Muscle layer of duodenum (tissue), 2 donors: ENCODE measurements at regions not wholly inside any gene's neighbourhood (a gene's known extent, or its start where the extent isn't known, plus 50 kb on each side); places are given as distances from the start of the nearest gene placed in this dataset.
"Not testable (repeated sequence)": the region's sequence is repeated elsewhere in the genome, so short reads cannot be mapped to it uniquely, and the experiment has no call there.

Source experiments
- H3K27ac ChIP-seq: one replicate; pipeline ENCODE4 v1.7.0; 2013; ENCODE audit warnings: mild to moderate bottlenecking, low read length
- H3K27me3 ChIP-seq: one replicate; pipeline ENCODE4 v1.7.0; 2013; ENCODE audit warnings: low read depth, mild to moderate bottlenecking, control low read depth, low read length
- H3K36me3 ChIP-seq, 2 donors: one replicate each; pipeline ENCODE4 v1.7.0; 2013; ENCODE audit warnings: low read length in 2 of 2, control low read depth in 1 of 2, mild to moderate bottlenecking in 1 of 2; ENCODE audit not compliant: insufficient read depth in 2 of 2, control insufficient read depth in 1 of 2
- H3K4me1 ChIP-seq, 2 donors: one replicate each; pipeline ENCODE4 v1.7.0; 2013; ENCODE audit warnings: low read length in 2 of 2, mild to moderate bottlenecking in 2 of 2, control low read depth in 1 of 2, moderate library complexity in 1 of 2; ENCODE audit not compliant: insufficient read depth in 2 of 2, control insufficient read depth in 1 of 2
- H3K4me3 ChIP-seq, 2 donors: one replicate each; pipeline ENCODE4 v1.7.0; 2013; ENCODE audit warnings: low read length in 2 of 2, low read depth in 1 of 2, mild to moderate bottlenecking in 1 of 2
- H3K9me3 ChIP-seq, 2 donors: one replicate each; pipeline ENCODE4 v1.7.0; 2013; ENCODE audit warnings: low read length in 2 of 2, control low read depth in 1 of 2, mild to moderate bottlenecking in 1 of 2; ENCODE audit not compliant: control insufficient read depth in 1 of 2
- donor health status: healthy.

- H3K27ac ChIP-seq = no peak overlapping the region
- H3K9me3 ChIP-seq = peaks cover 0 to 10% of the 10 kb centered on the region in 2 donors
- no peaks in the 10 kb centered on the region for H3K36me3 ChIP-seq
- no peaks in the 10 kb centered on the region for H3K27me3 ChIP-seq
- H3K4me3 ChIP-seq = no peak overlapping the region
- no peaks in the 10 kb centered on the region for H3K4me1 ChIP-seq
Observed at GRCh38 chr6:169858293-169858934, 107.0 kb downstream of the ERMARD start.

GRCh38 chr6:169857343-169858292 lies 106.2 kb downstream of the ERMARD start:
- Histone ChIP-seq H3K27ac (no peak overlapping the region), H3K27me3 (no peaks in the 10 kb centered on the region), H3K9me3 (peaks cover 0 to 10% of the 10 kb centered on the region in 2 donors), H3K4me1 (no peaks in the 10 kb centered on the region), H3K36me3 (no peaks in the 10 kb centered on the region), H3K4me3 (no peak overlapping the region)

DNA sequence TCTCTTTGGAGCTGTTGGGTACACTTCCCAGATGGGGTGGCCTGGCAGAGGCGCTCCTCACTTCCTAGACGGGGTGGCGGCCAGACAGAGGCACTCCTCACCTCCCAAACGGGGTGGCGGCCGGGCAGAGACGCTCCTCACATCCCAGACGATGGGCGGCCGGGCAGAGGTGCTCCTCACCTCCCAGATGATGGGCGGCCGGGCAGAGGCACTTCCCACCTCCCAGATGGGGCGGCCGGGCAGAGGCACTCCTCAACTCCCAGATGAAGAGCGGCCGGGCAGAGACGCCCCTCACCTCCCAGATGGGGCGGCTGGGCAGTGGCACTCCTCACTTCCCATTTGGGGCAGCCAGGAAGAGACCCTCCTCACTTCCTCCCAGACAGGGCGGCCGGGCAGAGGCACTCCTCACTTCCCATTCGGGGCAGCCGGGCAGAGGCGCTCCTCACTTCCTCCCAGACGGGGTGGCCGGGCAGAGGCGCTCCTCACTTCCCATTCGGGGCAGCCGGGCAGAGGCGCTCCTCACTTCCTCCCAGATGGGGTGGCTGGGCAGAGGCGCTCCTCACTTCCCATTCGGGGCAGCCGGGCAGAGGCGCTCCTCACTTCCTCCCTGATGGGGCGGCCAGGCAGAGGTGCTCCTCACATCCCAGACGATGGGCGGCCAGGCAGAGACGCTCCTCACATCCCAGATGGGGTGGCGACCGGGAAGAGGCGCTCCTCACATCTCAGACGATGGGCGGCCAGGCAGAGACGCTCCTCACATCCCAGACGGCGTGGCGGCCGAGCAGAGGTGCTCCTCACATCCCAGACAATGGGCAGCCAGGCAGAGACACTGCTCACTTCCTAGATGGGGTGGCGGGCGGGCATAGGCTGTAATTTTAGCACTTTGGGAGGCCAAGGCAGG lies 105.3 kb downstream of the ERMARD start:
- not testable (repeated sequence) for H3K4me1 ChIP-seq, H3K9me3 ChIP-seq, H3K4me3 ChIP-seq, H3K36me3 ChIP-seq, H3K27me3 ChIP-seq, H3K27ac ChIP-seq

- H3K9me3 ChIP-seq = peaks cover 0 to 10% of the 10 kb centered on the region in 2 donors
- H3K27me3 ChIP-seq = no peaks in the 10 kb centered on the region
- H3K4me1 ChIP-seq = no peaks in the 10 kb centered on the region
- no peak overlapping the region for H3K27ac ChIP-seq
- no peaks in the 10 kb centered on the region for H3K36me3 ChIP-seq
- no peak overlapping the region for H3K4me3 ChIP-seq
Observed at GRCh38 chr6:169854813-169855212, 103.4 kb downstream of the ERMARD start.

GRCh38 chr6:169854083-169854725 lies 102.8 kb downstream of the ERMARD start:
- H3K27ac ChIP-seq = no peak overlapping the region
- no peaks in the 10 kb centered on the region for H3K4me1 ChIP-seq
- H3K4me3 ChIP-seq = no peak overlapping the region

DNA sequence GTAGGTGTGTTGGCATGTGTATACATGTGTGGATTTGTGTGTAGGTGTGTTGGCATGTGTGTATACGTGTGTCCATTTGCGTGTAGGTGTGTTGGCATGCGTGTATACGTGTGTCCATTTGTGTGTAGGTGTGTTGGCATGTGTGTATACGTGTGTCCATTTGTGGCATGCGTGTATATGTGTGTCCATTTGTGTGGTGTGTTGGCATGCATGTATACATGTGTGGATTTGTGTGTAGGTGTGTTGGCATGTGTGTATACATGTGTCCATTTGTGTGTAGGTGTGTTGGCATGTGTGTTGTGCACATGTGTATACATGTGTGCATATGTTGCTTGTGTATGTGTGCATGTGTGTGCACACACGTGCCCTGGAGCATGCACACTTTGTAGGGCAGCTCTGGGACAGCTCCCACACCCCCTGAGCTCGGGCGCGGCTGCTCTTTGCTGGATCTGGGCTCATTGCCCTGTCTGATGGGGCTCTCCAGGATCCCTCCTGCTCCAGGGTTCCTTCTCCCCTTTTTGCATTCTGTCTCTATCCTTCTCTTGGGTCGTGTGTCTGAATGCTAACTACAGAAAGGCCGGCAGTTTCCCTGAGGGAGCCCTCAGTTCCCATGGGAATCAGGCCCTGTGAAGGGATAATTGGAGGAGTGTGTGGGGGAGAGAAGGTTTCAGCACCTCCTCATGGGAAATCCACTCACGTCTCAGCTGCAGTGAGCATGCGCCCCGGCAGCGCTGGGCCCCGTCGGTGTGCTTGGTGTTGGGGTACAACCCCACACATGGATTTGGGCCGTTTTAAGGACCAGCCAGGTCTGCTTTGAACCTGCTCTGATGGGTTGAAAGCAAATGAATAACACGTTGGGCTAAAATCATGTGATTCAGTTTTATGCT lies 102.0 kb downstream of the ERMARD start:
- Histone ChIP-seq H3K36me3 (no peaks in the 10 kb centered on the region), H3K27ac (no peak overlapping the region), H3K4me3 (no peak overlapping the region), H3K9me3 (peaks cover 0 to 10% of the 10 kb centered on the region in 2 donors), H3K27me3 (no peaks in the 10 kb centered on the region), H3K4me1 (no peaks in the 10 kb centered on the region)

More at GRCh38 chr6:169854083-169854725, 102.8 kb downstream of the ERMARD start:
- Histone ChIP-seq H3K27me3 (no peaks in the 10 kb centered on the region), H3K36me3 (no peaks in the 10 kb centered on the region), H3K9me3 (peaks cover 0 to 10% of the 10 kb centered on the region in 2 donors)

DNA sequence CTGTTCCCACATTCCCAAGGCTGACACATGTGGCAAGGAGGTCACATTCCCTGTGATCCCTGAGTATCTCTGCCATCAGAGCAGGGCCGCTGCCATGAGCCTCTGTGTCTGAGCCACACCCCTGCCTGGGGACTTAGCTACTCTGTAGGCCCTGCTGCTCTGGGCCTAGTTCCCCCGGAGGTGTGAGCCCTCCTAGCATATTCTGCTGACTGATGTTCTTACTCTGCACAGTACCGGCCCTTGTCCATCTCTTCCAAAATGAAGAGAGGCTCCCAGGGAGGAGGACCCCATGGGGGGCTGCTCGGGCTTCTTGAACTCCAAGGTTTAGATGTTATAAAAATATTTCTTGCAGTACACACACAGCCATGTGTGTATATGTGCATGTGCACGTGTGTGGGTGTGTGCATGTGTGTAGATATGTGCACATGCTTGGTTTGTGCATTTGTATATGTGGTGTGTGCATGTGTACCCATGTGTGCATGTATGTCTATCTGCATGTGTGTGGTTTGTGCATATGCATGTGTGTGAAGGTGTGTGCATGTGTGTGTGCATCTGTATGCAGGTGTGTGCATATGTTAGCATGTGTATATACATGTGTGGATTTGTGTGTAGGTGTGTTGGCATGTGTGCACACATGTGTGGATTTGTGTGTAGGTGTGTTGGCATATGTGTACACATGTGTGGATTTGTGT lies 101.2 kb downstream of the ERMARD start:
- Histone ChIP-seq H3K36me3 (no peaks in the 10 kb centered on the region), H3K4me1 (no peaks in the 10 kb centered on the region), H3K27ac (no peak overlapping the region), H3K27me3 (no peaks in the 10 kb centered on the region), H3K4me3 (no peak overlapping the region), H3K9me3 (peaks cover 0 to 6% of the 10 kb centered on the region in 2 donors)

- no peaks in the 10 kb centered on the region for H3K36me3 ChIP-seq
- H3K27me3 ChIP-seq = no peaks in the 10 kb centered on the region
- H3K4me1 ChIP-seq = no peaks in the 10 kb centered on the region
- no peak overlapping the region for H3K27ac ChIP-seq
- no peak overlapping the region for H3K4me3 ChIP-seq
- no peaks in the 10 kb centered on the region for H3K9me3 ChIP-seq
Observed at GRCh38 chr6:169851641-169852503, 100.5 kb downstream of the ERMARD start.

GRCh38 chr6:169850746-169851145 lies 99.3 kb downstream of the ERMARD start:
- no peaks in the 10 kb centered on the region for H3K4me1 ChIP-seq
- H3K36me3 ChIP-seq = no peaks in the 10 kb centered on the region
- H3K27ac ChIP-seq = no peak overlapping the region
- no peaks in the 10 kb centered on the region for H3K27me3 ChIP-seq
- no peak overlapping the region for H3K4me3 ChIP-seq
- no peaks in the 10 kb centered on the region for H3K9me3 ChIP-seq
